GM20000 (cell line): ENCODE measurements at regions not wholly inside any gene's neighbourhood (a gene's known extent, or its start where the extent isn't known, plus 50 kb on each side); places are given as distances from the start of the nearest gene placed in this dataset.

Experiments used
- DNase-seq: peaks from one replicate; pipeline ENCODE4 v3.0.0; 2012; ENCODE audit warnings: low spot score
- CTCF ChIP-seq: IDR thresholded peaks from 2 replicates; pipeline ENCODE4 v1.5.1; 2012; ENCODE audit warnings: mild to moderate bottlenecking, control low read depth; ENCODE audit errors: extremely low read depth, missing control alignments

GRCh38 chr6:139823099-139823807 lies 448.8 kb upstream of the CITED2 start:
- no peak for TF ChIP-seq CTCF
- DNase-seq, result no peak

- DNase-seq, result no peak
- no peak for TF ChIP-seq CTCF
Observed at GRCh38 chr6:139821676-139822223, 447.3 kb upstream of the CITED2 start.

GRCh38 chr6:139820210-139820609 lies 445.8 kb upstream of the CITED2 start:
- TF ChIP-seq CTCF, result no peak
- no peak for DNase-seq

GRCh38 chr6:139819776-139820175 lies 445.3 kb upstream of the CITED2 start:
- no peak for DNase-seq
- no peak for TF ChIP-seq CTCF

GRCh38 chr6:139812939-139813338 lies 438.5 kb upstream of the CITED2 start:
- DNase-seq, result no peak
- no peak for TF ChIP-seq CTCF

GRCh38 chr6:139801571-139802321 lies 427.3 kb upstream of the CITED2 start:
- TF ChIP-seq CTCF, result no peak
- no peak for DNase-seq

GRCh38 chr6:139800837-139801236 lies 426.4 kb upstream of the CITED2 start:
- TF ChIP-seq CTCF, result no peak
- DNase-seq, result no peak
